SK-N-MC (cell line): ENCODE measurements at regions not wholly inside any gene's neighbourhood (a gene's known extent, or its start where the extent isn't known, plus 50 kb on each side); places are given as distances from the start of the nearest gene placed in this dataset.

Experiments
- EZH2 ChIP-seq: fragments of 200-600 bp; sonication (generic); IDR thresholded peaks from one replicate; pipeline ENCODE4 v1.6.1; 2017; ENCODE audit warnings: antibody characterized with exemption
- FOXP2 ChIP-seq: optimal IDR thresholded peaks from 2 replicates; pipeline ENCODE3; 2011; ENCODE audit warnings: mild to moderate bottlenecking, moderate library complexity; ENCODE audit not compliant: insufficient read depth; ENCODE audit errors: extremely low read length, control extremely low read depth
- POLR2AphosphoS5 ChIP-seq: IDR thresholded peaks from 2 replicates; pipeline ENCODE4 v1.6.1; 2012; ENCODE audit warnings: mild to moderate bottlenecking, low read depth, low read length, borderline replicate concordance

- no peak for TF ChIP-seq EZH2
- TF ChIP-seq POLR2AphosphoS5, result no peak
- no peak for TF ChIP-seq FOXP2
These were observed 258.2 kb upstream of the GLI3 start for GRCh38 chr7:42495256-42495655.
